HAP-1 (cell line): ENCODE measurements at regions not wholly inside any gene's neighbourhood (a gene's known extent, or its start where the extent isn't known, plus 50 kb on each side); places are given as distances from the start of the nearest gene placed in this dataset.

ENCODE experiments used
- DNase-seq, 2 experiments: peaks; one replicate each; pipeline ENCODE4 v3.0.0-alpha.2; 2016 to 2020; ENCODE audit warnings: low spot score in 2 of 2
- H3K27me3 ChIP-seq: fragments of 250-450 bp; sonication (Bioruptor Pico); 2 replicates; pipeline ENCODE4 v1.5.1; 2020; ENCODE audit warnings: low read depth, mild to moderate bottlenecking, moderate library complexity
- H3K36me3 ChIP-seq: fragments of 250-450 bp; sonication (Bioruptor Pico); replicated peaks from 2 replicates; pipeline ENCODE4 v1.5.1; 2020; ENCODE audit warnings: mild to moderate bottlenecking
- H3K4me1 ChIP-seq: fragments of 250-450 bp; sonication (Bioruptor Pico); 2 replicates; pipeline ENCODE4 v1.5.1; 2020; ENCODE audit warnings: mild to moderate bottlenecking
- H3K4me3 ChIP-seq: fragments of 250-450 bp; sonication (Bioruptor Pico); 2 replicates; pipeline ENCODE4 v1.5.1; 2020; ENCODE audit warnings: mild to moderate bottlenecking, moderate library complexity
- H3K9me3 ChIP-seq: fragments of 250-450 bp; sonication (Bioruptor Pico); 2 replicates; pipeline ENCODE4 v1.5.1; 2020; ENCODE audit warnings: mild to moderate bottlenecking, moderate library complexity
- in situ Hi-C: fragments of 300-500 bp; cut with MboI; formaldehyde crosslinking; loops from 3 replicates; pipeline ENCODE4 v1.14.3; 2020; ENCODE audit warnings: low sequenced_read_pairs, inconsistent platforms, mixed read lengths

DNA sequence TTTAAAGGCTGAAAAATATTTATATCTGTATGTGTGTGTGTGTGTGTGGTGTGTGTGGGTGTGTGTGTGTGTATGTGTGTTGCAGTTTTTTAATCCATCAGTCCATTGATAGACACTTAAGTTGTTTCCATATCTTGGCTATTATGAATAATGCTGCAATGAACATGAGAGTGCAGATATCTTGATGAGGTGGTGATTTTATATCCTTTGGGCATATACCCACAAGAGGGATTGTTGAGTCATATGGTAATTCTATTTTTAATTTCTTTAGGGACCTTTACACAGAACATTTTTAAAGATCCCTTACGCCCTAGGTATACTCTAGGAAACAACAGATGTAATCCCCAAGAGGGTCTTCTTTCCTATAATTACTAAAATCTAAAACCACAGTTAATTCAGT lies 154.5 kb upstream of the CLEC14A start:
- Histone ChIP-seq H3K27me3 (no peaks in the 10 kb centered on the region), H3K4me3 (no peak overlapping the region), H3K4me1 (no peaks in the 10 kb centered on the region), H3K9me3 (no peaks in the 10 kb centered on the region; the same call in 1 of the 2 replicates), H3K36me3 (no peaks in the 10 kb centered on the region)
- in situ Hi-C loops, result no loop called here
- no peak for DNase-seq

- H3K36me3 ChIP-seq, result no peaks in the 10 kb centered on the region
- H3K27me3 ChIP-seq, result no peaks in the 10 kb centered on the region
- in situ Hi-C loops, result no loop called here
- no peak overlapping the region for H3K4me3 ChIP-seq
- H3K4me1 ChIP-seq, result no peaks in the 10 kb centered on the region
- no peak for DNase-seq
- H3K9me3 ChIP-seq, result no peaks in the 10 kb centered on the region; the same call in 1 of the 2 replicates
Observed at GRCh38 chr14:38409071-38409705, 153.3 kb upstream of the CLEC14A start.

- in situ Hi-C loops, result no loop called here
- Histone ChIP-seq H3K27me3 (no peaks in the 10 kb centered on the region), H3K9me3 (no peaks in the 10 kb centered on the region), H3K4me1 (no peaks in the 10 kb centered on the region), H3K36me3 (no peaks in the 10 kb centered on the region), H3K4me3 (no peak overlapping the region)
- DNase-seq, result no peak
Observed at GRCh38 chr14:38405851-38406635, 150.2 kb upstream of the CLEC14A start.

- no peak for DNase-seq
- H3K36me3 ChIP-seq, result no peaks in the 10 kb centered on the region
- H3K9me3 ChIP-seq, result no peaks in the 10 kb centered on the region
- H3K4me1 ChIP-seq, result no peaks in the 10 kb centered on the region
- no peak overlapping the region for H3K4me3 ChIP-seq
- in situ Hi-C loops, result no loop called here
- H3K27me3 ChIP-seq, result no peaks in the 10 kb centered on the region
Observed at GRCh38 chr14:38404616-38405015, 148.7 kb upstream of the CLEC14A start.

DNA sequence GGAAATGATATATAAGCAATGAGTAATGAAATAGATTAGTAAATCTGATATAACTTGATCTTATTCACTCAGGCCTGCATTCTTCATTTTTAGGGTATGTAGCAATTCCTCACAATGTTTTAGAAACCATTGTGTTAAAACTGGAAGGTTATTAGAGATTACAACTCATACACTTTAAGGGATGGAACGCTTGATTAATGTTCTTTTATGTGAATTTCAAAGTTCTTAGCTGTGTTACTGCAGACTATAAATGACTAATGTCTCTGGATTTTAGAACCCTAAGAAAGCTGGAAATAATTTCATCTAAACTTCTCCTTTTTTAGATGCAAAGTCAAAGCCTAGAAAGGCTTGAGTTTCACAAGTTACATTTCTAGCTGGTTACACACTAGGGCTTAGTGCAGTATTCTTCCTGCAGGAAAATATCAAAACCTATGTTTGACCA lies 148.2 kb upstream of the CLEC14A start:
- no peaks in the 10 kb centered on the region for H3K4me1 ChIP-seq
- in situ Hi-C loops, result no loop called here
- no peak for DNase-seq
- no peaks in the 10 kb centered on the region for H3K36me3 ChIP-seq
- H3K4me3 ChIP-seq, result no peak overlapping the region
- no peaks in the 10 kb centered on the region for H3K9me3 ChIP-seq
- H3K27me3 ChIP-seq, result no peaks in the 10 kb centered on the region

DNA sequence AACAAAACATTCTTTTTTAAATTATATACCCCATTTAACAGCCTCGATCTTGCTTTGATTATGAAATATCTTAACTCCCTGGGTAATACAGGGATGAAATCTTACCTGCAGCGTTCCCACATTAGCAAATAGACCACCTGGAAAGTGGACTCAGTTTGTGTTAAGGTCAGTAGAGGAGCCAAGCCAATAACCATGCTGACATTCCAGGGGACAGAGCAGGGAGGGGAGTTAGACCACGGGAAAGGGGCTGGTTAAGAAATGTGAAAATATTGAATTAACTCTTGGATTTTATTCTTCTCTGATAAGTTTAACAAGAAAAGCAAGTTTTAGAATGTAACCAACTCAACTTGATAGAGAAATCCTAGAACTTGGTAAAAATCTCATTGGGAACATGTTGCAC lies 144.9 kb upstream of the CLEC14A start:
- no peaks in the 10 kb centered on the region for H3K36me3 ChIP-seq
- no peaks in the 10 kb centered on the region for H3K4me1 ChIP-seq
- no peak for DNase-seq
- no peaks in the 10 kb centered on the region for H3K27me3 ChIP-seq
- in situ Hi-C loops, result no loop called here
- H3K4me3 ChIP-seq, result no peak overlapping the region
- H3K9me3 ChIP-seq, result no peaks in the 10 kb centered on the region

DNA sequence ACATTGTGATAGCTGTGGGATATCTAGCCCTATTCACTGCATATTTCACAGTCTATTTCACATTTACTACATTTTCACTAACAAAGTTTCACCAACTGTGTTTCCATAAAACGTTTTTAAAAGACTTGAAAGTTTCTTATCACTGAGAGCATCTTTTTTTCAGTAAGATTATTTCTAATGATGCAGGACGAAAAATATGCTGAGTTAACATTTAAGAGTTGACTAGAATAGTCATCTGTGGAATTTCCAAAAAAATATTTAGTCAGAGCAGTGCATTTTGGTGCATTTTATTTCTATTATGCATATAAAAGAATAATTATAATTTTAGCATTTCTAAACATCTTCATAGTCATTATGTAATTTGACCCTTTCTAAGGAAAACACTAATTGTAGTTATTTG lies 143.8 kb upstream of the CLEC14A start:
- H3K4me1 ChIP-seq, result no peaks in the 10 kb centered on the region
- DNase-seq, result no peak
- no peaks in the 10 kb centered on the region for H3K36me3 ChIP-seq
- H3K9me3 ChIP-seq, result no peaks in the 10 kb centered on the region
- no peaks in the 10 kb centered on the region for H3K27me3 ChIP-seq
- in situ Hi-C loops, result no loop called here
- H3K4me3 ChIP-seq, result no peak overlapping the region

DNA sequence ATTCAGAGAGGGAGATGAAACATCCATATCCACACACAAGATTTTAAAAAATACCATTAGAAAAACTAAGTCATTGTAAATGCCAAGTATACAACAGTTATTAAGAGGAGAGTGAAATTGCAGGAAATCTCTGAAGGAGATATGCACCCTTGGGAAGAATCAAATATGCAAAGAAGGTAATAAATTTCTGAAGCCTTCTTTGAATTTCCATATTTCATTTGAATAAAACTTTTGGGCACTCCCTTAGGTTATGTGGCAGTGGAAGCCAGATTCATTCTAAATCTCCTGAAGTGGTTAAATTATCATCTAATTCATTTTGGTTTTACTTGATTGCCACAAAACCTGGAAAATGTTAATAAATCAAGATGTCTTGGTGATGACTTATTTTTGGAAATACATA lies 138.9 kb upstream of the CLEC14A start:
- Histone ChIP-seq H3K36me3 (no peaks in the 10 kb centered on the region), H3K4me1 (no peaks in the 10 kb centered on the region), H3K27me3 (no peaks in the 10 kb centered on the region), H3K9me3 (no peaks in the 10 kb centered on the region), H3K4me3 (no peak overlapping the region)
- in situ Hi-C loops, result no loop called here
- DNase-seq, result no peak

GRCh38 chr14:38394064-38394463 lies 138.2 kb upstream of the CLEC14A start:
- Histone ChIP-seq H3K4me1 (no peaks in the 10 kb centered on the region), H3K4me3 (no peak overlapping the region), H3K9me3 (no peaks in the 10 kb centered on the region), H3K27me3 (no peaks in the 10 kb centered on the region), H3K36me3 (no peaks in the 10 kb centered on the region)
- DNase-seq, result no peak
- in situ Hi-C loops, result no loop called here

- Histone ChIP-seq H3K9me3 (no peaks in the 10 kb centered on the region), H3K4me1 (no peaks in the 10 kb centered on the region), H3K27me3 (no peaks in the 10 kb centered on the region), H3K36me3 (no peaks in the 10 kb centered on the region), H3K4me3 (no peak overlapping the region)
- no peak for DNase-seq
- in situ Hi-C loops, result no loop called here
Observed at GRCh38 chr14:38391334-38391733, 135.4 kb upstream of the CLEC14A start.

- DNase-seq, result no peak
Observed at GRCh38 chr14:38389681-38390080, 133.8 kb upstream of the CLEC14A start.

GRCh38 chr14:38387821-38388220 lies 131.9 kb upstream of the CLEC14A start:
- H3K4me1 ChIP-seq, result no peaks in the 10 kb centered on the region
- no peak overlapping the region for H3K4me3 ChIP-seq
- in situ Hi-C loops, result no loop called here
- H3K9me3 ChIP-seq, result no peaks in the 10 kb centered on the region
- no peaks in the 10 kb centered on the region for H3K27me3 ChIP-seq
- no peaks in the 10 kb centered on the region for H3K36me3 ChIP-seq
- DNase-seq, result no peak

More at GRCh38 chr14:38389681-38390080, 133.8 kb upstream of the CLEC14A start:
- no peaks in the 10 kb centered on the region for H3K36me3 ChIP-seq
- in situ Hi-C loops, result no loop called here
- no peak overlapping the region for H3K4me3 ChIP-seq
- no peaks in the 10 kb centered on the region for H3K27me3 ChIP-seq
- no peaks in the 10 kb centered on the region for H3K9me3 ChIP-seq
- no peaks in the 10 kb centered on the region for H3K4me1 ChIP-seq

DNA sequence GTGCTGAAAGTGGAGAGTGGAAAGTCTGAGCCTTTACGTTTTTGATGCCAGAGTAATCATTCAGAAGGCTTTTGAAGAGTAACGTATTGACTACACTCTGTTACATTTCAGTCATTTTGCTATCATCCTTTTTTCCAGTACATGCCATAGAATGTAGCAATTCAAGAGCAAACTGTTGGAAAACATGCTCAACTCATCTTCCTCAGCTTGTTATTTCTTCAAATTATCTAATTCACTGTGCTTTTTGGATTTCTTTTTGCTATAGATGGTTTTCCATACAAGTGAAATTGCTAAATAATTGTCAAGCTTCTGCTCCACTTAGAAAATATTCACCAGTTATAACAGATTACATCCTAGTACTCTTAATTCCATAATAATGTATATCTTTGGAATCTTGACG lies 129.9 kb upstream of the CLEC14A start:
- in situ Hi-C loops, result no loop called here
- Histone ChIP-seq H3K4me3 (no peak overlapping the region), H3K36me3 (no peaks in the 10 kb centered on the region), H3K4me1 (no peaks in the 10 kb centered on the region), H3K27me3 (no peaks in the 10 kb centered on the region), H3K9me3 (no peaks in the 10 kb centered on the region)
- no peak for DNase-seq

DNA sequence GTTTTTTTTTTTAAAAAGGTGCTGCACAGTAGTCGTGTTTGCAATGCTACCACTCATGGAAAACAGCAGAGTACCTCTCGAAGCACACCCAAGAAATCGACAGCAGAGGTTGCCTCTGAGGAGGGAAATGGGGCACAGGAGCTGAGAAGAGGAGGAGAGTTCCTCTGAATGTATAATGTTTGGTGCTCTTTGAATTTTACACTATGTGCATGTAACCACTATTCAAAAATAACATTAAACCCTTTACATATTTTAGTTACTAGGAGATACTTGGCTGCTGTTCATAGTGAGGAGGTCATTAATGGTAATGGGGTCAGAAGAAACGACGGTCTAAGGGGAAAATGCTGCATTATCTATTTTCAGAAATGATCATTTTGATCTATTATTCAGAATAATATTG lies 129.4 kb upstream of the CLEC14A start:
- Histone ChIP-seq H3K36me3 (no peaks in the 10 kb centered on the region), H3K9me3 (no peaks in the 10 kb centered on the region), H3K4me3 (no peak overlapping the region), H3K27me3 (no peaks in the 10 kb centered on the region), H3K4me1 (no peaks in the 10 kb centered on the region)
- in situ Hi-C loops, result no loop called here
- no peak for DNase-seq
